HG03460 (cell line): ENCODE measurements at regions not wholly inside any gene's neighbourhood (a gene's known extent, or its start where the extent isn't known, plus 50 kb on each side); places are given as distances from the start of the nearest gene placed in this dataset.

ENCODE experiments used
- ATAC-seq: cut with Tn5 transposase; IDR thresholded peaks from one replicate; pipeline ENCODE4 v1.9.1; 2021; ENCODE audit not compliant: unreplicated experiment

DNA sequence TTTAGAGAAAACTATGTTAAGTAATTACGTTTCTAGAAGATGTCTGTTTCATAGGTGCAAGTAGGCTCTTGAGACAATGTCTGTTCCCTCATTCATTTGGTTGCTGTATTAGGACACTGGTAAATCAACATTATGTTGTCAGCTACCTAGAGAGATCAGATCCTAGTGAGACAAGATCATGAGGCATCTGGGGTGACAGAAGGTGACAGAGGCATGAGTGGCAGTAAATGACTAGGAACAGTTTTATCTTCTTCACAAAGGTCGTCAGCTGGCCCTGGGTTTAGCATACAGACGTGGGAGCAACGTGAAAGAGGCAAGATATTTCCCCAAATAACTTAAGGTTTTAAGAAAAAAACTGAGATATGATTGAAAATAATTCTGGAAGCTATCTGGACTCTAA is 1926.3 kb upstream of the WWC1 start:
- no peak for ATAC-seq

DNA sequence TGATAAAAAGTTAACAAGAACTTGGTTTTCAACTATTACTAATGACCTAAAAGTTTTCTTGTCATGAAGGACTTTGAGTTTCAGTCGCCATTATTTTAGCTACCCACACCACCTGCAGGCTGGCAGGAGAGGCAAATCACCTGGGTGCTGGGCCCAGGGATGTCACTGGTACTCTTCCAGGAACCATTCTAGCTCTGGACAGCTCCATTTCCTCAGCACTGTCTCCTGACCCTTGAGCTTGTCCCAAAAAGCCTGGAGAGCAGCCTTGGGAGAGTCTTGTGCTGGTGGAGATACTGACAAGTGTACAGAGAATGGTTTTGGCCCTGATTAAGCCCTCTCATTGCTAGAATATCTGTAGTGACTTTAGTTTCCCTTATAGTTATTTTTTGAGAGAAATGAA is 1924.1 kb upstream of the WWC1 start:
- no peak for ATAC-seq

DNA sequence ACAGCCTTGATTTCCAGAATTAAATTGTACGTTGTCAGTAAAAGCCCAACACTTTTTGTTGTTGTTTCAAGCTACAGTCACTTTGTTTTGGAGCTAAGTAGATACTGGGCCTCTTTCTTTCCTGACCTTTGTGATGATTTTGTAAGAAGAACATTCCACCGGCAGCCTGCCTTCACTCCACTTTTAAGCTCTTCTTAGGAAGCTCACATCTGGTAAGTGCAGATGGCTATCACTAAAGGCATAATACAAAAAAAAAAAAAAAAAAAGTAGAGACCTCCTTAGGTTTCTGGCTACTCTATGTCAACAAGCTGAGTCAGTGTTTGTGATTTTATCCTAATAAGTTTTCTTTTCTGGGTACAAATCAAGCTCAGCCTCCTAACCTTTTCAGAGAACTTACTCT is 1922.1 kb upstream of the WWC1 start:
- ATAC-seq: no peak

DNA sequence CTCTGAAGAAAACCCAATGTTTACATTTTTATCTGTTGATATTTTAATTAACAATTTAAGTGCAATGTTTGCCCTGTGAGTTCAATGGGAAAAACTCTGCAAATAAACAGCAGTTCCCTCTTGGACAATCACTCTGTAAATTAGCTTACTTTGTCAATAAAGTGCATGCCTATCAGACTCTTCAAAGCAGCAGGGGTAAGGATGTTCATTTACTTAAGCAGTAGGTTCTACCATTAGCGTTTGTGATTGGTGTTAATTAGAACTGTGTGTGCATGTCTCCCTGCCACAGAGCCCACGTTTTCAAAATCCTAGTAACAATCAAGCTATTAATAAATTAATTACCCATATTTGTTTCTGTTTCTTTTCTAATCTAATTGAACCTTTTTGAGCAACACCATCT is 1921.6 kb upstream of the WWC1 start:
- ATAC-seq: no peak

DNA sequence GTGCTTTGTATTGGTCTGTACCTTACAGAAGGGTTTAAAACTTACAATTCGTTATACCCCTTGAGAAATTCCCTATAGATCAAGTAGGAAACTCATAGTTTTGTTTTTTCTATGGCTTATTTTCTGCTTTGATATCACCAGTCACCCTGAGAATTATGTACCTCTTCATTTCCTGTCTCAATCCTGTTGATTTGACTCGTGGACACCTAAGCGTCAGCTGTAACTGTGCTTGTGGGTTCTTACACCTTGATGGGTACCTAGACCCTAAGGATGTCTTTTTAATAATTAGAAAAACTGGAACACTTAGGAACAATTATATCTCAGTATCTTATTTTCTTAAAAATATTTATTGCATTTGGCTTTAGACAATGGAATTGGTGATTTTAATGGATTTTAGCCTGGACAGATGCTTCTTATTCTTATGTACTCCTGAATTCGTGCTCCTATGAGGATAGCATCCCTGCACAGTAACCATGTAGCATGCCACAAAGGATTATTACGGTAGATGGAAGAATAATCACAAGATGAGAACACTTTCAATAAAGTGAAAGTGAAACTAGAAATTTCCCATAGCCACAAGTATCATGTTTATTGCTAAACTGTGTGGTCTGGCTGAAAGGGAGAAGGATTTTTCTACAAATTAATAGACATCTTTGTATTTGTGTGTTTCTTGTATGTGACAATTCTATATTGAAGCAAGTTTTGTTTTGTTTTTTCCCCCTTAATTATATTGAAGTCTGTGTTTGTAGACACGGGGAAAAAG is 1920.3 kb upstream of the WWC1 start:
- ATAC-seq: no peak

DNA sequence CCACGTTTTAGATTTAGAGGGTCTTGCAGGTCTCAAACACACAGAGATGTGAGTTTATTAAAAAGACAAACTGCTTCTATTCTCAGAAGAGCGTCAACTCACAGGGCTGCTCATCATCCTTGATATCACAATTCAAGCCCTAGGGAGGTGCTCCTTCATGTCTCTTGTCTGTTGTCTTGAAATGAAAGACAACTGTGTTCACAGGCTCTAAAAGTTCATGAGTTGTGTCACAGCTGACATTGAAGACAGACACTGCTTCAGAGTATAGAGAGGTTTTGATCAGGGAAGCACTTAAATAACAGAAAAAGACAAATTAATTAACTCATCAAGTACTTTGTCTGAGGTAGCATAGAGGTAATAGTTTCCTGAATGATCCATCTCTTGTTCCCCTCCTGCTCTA is 1917.6 kb upstream of the WWC1 start:
- no peak for ATAC-seq

DNA sequence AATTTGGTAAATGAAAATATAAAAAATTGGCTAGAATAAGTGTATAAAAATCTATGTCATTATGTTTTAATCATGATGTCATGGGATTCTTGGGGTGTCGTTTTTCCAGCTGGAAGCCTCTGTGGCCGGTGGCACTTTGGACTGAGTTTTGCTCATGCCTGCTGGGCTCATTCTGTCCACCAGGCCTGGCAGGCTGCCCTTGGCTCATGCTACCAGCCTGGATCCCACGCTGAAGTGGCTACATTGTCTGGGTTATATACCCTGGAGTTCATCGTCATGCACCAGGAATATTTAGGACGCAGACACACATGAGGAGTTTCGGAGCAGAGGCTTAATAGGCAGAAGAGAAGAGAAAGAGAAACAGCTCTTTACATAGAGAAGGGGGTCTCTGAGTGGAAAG is 1913.7 kb upstream of the WWC1 start:
- no peak for ATAC-seq

DNA sequence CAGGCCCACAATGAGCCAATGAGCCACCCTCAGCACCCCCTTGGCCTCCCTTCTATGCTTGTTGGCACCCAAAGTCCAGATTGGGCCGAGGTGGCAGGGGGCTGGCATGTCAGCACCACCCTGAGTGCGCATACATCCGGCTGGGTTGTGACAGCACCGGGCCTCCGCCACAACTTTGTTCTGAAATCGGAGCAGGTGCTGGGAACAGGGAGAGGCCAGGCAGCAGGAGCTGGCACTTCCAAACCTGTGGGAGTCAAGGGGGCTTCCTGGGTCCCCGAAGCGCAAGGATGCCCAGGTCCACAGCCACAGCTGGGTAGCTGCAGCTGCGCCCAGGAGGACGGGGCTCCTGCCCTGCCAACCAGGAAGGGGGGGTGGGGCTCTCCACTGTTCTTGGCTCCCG is 1911.9 kb upstream of the WWC1 start:
- no peak for ATAC-seq

DNA sequence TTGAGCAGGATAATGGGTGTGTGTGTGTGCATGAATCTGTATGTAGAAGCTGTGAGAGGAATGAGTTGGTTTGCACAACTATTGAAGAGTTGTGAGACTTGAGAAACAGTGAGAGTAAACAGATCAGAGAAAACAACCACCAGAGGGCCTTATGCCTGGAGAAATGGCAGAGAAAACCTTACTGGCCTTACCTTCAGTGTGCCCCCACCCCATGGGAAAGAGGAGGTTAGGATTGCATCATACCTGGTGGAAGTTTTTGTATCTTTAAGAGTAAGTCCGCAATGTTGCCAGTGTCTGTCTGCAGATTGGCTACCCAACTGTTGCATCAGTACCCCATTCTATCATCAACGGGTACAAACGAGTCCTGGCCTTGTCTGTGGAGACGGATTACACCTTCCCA is 1909.4 kb upstream of the WWC1 start:
- ATAC-seq: no peak

DNA sequence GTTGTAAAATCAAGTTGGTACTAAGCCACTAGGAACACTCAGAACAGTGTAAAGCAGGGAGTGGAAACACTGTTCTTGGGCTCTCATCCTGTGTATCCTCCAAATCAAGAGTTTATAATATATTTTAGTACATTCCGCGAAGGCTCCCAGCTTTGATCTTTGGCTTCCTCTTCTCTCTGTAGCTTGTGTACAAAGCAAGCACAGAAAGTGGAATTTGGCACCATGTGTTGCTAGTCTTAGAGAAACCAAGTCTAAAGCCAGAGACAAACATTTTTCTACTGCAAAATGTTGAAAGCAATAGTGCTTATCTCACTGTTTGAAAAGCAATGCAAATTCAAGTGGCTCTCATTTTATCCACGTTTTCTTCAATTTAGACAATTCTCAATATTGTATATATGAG is 1893.3 kb upstream of the WWC1 start:
- ATAC-seq: no peak

DNA sequence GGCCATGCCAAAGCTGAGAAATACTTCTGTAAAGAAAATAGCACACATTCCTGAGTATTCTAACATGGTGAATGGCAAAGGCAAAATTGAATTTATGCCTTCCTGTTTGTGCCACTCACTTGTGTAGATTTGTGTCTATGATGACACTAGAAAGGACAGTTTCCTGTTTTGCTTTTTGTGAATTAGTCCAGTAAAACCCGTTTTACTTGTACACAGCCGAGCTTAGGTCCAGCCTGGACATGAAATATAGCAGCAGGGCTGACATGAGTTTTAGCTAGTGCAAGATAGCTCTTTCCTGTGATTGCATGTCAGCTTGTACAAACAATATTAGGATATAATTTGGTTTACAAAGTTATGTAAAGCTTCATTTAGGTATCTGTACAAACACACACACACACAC is 1891.7 kb upstream of the WWC1 start:
- no peak for ATAC-seq

DNA sequence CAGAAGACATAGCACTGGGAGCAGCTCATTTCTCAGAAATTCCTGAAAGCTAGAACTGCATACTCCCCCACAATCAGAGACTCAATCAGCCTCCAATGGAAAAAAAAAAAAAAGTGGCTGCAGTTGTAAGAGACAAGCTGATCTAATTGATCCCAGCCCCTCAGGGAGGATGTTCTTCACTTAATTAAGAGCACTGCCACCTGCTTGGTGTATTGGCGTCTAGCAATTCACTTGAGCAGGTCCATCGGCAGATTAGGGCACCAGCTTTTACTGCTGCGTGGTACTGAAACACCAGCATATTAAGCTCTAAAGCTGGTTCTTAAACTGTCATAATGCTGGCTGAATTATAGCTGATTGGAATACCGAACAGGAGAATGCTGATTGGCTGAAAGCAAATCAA is 1890.1 kb upstream of the WWC1 start:
- no peak for ATAC-seq

DNA sequence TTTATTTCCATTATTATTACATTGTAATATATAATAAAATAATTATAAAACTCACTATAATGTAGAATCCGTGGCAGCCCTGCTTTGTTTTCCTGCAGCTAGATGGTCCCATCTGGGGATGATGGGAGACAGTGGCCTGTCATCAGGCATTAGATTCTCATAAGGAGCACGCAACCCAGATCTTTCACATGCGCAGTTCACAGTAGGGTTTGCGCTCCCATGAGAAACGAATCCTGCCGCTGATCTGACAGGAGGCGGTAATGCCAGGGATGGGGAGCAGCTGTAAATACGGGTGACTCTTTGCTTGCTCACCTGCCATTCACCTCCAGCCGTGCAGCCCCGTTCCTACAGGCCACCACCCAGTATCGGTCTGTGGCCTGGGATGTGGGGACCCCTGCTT is 1879.3 kb upstream of the WWC1 start:
- ATAC-seq: no peak

DNA sequence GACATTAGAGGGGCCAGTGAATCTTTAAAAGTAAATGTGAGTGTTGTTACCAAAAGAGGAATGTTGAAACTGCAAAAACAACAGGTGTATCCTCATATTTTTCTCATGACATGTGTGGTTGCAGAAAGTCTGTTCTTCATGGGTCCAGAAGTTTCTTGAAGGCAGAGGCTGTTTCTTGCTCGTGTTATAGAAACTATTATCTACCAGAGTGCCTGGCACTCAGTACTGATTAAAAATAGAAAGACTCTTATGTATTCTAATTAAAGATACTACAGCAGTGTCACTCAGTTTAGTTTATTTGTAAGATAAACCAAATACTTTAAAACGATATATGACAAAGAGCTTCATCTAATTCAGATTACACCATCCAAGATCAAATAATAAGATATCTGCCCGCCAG is 1864.2 kb upstream of the WWC1 start:
- no peak for ATAC-seq

DNA sequence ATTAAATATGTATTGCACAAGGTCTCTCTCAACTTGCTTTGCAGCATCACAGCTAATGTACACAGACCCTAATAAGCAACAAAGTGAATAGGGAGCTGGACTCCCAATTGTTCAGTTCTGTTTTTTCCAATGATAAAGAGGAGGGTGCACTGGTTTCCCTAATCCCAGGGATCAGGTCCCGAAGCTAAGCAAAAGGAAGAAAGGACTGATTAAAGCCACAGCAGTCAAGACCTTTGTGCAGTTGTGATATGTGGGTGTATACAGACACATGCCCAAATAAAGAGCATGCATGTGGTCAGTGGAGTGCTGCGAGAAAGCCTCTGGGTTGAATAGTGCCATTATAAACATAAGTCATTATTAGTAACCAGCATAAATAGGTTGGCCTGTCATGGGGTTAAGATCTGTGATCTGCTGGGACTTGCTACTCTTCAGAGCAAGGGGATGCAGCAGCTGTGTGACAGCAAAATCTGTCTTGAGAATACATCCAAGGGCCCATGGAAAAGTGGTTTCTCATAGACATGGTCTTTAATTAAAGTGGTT is 1863.1 kb upstream of the WWC1 start:
- no peak for ATAC-seq

DNA sequence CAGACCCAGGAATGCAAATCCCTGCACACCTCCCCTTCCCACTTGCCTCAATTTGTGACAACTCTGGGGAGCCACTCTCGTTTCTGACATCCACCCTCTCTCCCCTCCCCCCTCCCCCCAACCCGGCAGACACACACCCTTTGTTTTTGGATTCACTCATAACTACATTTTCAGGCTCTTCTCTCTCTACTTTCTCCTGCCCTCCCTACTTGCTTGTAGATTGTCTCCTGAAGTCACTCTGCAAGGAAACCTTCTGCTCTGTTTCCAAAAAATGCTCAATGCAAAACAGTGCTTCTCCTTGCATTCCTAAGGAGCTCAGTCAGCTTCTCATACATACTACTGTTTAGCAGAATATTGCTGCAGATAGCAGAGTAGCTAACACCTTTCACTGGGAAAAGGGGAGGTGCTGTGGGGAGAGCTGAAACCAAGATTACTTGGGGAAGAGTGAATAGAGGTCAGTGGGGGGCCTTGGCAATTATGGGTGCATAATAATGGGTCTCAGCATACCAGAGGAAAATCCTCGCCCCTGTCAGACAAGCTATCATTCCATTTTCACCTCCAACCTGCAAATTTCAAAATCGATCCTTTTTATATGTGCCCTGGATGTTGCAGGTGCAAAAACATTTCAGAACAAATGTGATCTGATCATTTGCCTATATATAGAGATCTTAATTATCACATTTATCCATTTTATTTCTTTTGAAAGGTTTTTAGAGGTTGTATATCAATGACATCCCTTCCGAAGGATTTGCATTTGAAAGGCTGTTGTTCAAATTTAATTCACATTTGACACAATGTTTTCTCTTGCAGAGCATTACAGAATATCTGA is 1860.7 kb upstream of the WWC1 start:
- no peak for ATAC-seq

DNA sequence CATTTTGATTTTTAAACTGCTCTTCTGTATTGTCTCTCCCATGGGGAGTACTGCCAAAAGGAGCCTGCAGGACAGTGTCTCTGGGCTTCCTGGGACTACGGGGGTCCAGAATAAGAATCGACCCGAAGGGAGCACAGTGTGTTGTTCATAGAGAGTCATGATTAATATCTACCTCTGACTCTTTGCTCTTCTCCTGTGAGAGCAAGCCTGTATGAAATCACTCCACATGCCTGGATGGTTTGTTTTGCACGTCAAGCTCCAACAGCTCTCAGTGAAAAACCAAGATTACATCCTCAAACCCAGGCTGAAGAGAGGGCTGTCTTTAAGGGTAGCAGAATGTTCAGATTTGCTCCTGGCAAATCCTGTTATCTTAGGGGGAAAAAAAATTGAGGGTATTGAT is 1860.0 kb upstream of the WWC1 start:
- no peak for ATAC-seq

DNA sequence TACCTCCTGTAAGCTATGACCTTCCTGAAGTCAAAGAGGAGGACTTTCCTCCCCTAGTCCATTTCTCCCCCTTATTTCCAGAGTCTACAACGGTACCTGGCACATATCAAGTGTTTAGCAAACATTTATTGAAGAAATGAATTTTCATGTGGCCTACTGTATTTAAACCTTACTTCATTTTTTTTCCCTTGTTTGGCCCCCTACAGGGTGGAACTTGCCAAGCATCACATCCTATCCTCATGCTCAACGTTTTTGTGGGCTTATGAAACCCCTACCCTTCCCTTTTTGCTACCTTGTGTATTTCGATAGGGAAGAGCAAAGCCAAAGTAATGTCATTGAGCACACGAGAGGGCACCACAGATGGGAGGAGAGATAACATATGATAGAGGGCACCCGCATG is 1857.8 kb upstream of the WWC1 start:
- no peak for ATAC-seq

DNA sequence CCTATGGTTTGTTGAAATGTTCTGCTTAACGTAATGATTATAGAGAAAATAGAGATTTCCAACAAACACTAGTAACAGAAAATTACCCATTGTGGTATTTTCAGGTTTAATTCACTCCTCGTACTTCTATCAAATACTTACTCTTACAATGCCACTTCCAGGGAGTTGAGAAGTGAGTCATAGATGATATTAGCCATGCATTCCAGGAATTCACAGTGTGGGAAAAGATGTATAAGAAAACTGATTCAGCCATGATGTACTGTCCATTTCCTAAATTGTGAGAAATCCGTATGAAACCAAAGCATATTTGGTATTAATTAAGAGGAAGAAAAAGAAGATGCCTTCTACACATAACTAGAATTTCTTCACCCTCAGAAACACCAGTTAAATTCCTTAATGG is 1854.6 kb upstream of the WWC1 start:
- ATAC-seq: no peak

DNA sequence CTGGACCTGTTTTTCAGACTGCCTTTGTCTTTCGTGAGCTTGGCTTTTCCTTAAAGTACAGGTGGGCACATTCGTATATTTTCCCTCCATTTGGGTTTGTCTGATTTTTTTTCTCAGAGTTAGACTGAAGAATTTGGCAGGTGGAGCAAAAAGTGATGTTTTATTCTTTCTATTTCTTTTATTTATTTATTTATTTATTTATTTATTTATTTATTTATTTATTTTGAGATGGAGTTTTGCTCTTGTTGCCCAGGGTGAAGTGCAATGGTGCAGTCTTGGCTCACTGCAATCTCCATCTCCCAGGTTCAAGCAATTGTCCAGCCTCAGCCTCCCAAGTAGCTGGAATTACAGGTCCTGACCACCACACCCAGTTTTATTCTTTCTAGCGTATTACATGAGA is 1805.1 kb upstream of the WWC1 start:
- no peak for ATAC-seq

DNA sequence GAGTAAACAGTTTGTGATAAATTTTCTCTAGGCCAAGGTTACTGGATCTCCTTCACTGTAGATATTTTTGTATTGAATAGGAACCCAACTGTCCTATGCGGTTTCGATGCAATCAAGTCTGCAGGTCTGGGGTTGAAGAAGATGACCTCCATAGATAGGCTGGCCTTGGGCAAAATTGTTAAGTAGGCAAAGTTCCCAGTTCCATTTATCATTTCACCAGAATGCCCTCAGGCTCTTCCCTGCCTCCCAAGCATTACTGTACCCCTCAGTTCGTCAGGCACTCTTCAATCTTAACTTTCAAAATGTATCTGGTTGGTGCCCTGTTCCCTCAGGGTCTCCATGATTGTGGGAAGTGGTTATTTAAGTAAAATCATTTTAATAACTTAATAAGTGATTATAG is 1802.9 kb upstream of the WWC1 start:
- ATAC-seq: no peak

DNA sequence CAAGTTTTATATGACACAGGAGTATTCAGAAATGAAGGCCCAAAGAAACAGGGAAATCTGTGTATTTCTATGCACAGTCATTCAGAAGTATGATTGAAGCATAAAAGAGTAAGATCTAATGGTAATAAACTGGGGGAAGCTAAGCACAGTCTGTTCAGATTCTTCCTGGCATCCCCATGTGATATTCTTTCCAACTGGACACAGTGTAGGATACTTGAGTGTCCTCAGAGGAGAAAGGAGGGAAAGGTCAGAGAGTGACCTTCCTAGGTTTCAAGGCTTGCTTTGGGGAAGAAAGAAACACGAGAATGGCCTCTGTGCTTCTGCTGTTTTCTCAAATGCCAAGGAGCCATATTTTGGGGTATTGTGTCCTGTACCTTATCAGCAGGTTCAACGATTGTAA is 1798.4 kb upstream of the WWC1 start:
- no peak for ATAC-seq
